ENCODE measurements at regions not wholly inside any gene's neighbourhood (a gene's known extent, or its start where the extent isn't known, plus 50 kb on each side); places are given as distances from the start of the nearest gene placed in this dataset.

DNA sequence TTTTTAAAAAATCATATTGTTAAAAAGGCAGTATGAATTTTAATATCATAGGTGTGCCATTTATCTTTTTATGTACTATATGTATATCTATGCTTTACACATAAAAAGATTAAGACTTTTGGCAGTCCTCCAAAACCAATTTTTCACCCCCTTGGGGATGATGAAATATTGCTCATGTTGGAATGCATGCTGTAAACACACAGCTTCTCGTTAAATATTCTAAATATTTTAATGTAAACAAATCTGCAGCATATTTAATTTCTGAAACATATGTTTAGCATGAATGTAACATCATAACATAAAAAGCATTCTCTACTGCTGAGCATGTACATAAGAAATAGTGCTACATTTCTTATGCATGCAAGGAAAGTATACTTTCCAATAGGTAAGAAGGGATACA lies 484.3 kb upstream of the LRATD1 start:
- TF ChIP-seq GATA3 (IDR thresholded peaks at IDR 0.05; ENCODE audit: low read depth, low read length), result no peak
- no peak for TF ChIP-seq GATA2 (IDR thresholded peaks at IDR 0.05; ENCODE audit: low read depth, low read length)

All from SH-SY5Y (cell line).